Tibial nerve (tissue), 3 donors: ENCODE measurements at regions not wholly inside any gene's neighbourhood (a gene's known extent, or its start where the extent isn't known, plus 50 kb on each side); places are given as distances from the start of the nearest gene placed in this dataset.

Experiments
- CTCF ChIP-seq, 5 experiments: fragments of 200-600 bp in 3 of 5; fragments of 450-650 bp in 2 of 5; sonication (generic) in 3 of 5; IDR thresholded peaks; one replicate each; pipeline ENCODE4 v1.5.1; 2016 to 2019; ENCODE audit warnings: antibody characterized with exemption in 5 of 5, mild to moderate bottlenecking in 3 of 5, moderate library complexity in 2 of 5
- POLR2A ChIP-seq, 2 donors: fragments of 450-650 bp; IDR thresholded peaks; one replicate each; pipeline ENCODE4 v1.6.1; 2017; ENCODE audit warnings: antibody characterized with exemption in 2 of 2, mild to moderate bottlenecking in 2 of 2, moderate library complexity in 2 of 2

GRCh38 chr4:1549638-1550035, 134.5 kb downstream of the FAM53A start:
- TF ChIP-seq POLR2A (IDR thresholded peaks at IDR 0.05): no peak
- no peak for TF ChIP-seq CTCF (IDR thresholded peaks at IDR 0.05)
